Activated T-helper 1 cell treated with Interleukin-2 at 50 U/mL for 16 hours (primary cell): ENCODE measurements at regions not wholly inside any gene's neighbourhood (a gene's known extent, or its start where the extent isn't known, plus 50 kb on each side); places are given as distances from the start of the nearest gene placed in this dataset.

Source experiments
- DNase-seq: peaks from one replicate; pipeline ENCODE4 v3.0.0-alpha.2; 2020; ENCODE audit warnings: low read depth

DNA sequence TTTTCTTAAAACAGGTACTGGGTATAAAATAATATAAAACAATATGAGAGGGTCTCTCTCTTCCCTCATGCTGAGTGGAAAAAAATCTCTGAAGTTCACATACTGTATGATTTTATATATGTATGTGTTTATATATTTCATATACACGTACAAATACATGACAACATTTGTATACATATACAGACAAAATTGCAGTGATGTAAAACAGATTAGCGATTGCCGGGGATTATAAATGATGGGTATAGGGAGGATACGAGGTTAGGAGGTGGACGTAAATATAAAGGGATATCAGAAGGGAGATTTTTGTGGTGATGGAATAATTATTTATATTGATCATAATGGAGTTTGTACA lies 194.8 kb upstream of the PRSS16 start:
- no peak for DNase-seq

DNA sequence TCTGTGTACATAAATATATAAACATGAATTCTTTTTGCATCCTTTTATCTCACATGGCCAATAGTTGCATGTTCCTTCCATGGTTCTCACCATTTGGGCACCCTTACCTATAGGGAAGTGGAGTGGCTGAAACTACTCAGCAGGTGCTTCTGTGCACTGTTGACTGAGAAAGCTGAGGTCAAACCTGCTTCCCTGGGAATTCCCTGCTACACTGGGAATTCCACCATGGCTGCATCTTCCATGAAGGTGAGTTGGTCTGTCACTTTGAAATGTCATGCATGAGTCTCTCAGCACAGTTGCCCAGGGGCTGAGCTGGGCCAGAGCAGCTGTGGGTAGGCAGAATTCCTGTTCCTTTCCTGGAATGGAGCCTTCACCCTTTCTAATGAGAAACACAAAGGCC lies 193.8 kb upstream of the PRSS16 start:
- DNase-seq, result no peak

DNA sequence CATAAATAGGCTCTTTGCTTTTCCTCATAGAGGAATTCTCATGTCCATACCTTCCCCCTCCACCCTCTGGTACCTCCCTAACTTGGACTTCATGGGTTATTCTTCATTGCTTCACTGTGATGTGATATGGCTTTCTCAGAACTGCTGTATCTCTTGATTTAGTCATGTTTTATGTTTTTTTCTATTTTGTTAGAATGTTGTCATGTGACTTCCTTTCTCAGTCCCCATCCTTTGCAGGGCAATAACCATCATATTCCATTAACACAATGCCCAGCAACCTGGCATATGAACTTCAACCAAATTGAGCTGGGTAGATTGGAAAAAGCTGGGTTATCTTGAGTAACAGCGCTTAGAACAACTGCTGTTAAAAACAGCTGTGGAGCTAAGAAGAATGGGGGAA lies 190.9 kb upstream of the PRSS16 start:
- DNase-seq, result no peak

DNA sequence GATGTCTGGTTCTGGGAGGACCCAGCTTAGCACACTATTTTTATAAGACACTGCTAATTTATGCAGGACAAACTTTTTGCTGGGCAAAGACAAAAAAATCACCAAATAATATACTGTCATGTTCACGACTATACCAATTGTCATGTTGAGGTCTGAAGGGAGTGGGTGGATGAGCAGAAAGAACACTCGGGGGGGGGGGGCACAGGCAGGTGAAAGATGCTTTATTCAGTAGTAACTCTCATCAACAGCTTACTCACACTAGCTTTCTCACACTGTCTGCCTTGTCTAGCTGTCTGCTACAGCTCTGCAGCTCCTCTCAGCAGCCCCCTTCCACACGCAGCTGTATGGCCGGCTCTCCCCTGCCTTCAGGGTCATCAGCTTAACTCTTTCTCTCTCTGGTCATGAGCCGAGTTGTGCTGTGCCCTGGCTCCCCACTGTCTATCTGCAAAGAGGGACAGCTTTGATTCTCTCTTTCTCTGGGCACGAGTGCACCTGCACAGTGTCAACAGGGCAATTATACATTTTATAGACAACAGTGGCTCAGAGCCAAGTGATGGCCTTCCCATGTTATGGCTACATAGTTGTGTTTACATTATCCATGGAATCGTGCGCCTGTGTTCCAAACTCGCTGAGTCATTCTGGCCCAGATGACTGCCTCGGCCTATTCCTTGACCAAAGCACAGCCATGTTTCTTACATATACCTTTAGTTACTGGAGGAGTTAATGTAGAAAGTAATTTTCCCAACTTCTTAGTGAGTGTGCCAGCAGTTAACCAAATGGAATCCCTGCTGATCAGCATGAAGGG lies 187.7 kb upstream of the PRSS16 start:
- DNase-seq, result no peak

GRCh38 chr6:27061235-27061993 lies 186.1 kb upstream of the PRSS16 start:
- DNase-seq, result no peak

GRCh38 chr6:27062755-27063154 lies 184.7 kb upstream of the PRSS16 start:
- no peak for DNase-seq

GRCh38 chr6:27065183-27065582 lies 182.3 kb upstream of the PRSS16 start:
- DNase-seq, result no peak

GRCh38 chr6:27066381-27066780 lies 181.1 kb upstream of the PRSS16 start:
- no peak for DNase-seq

GRCh38 chr6:27066802-27067201 lies 180.7 kb upstream of the PRSS16 start:
- DNase-seq, result no peak

DNA sequence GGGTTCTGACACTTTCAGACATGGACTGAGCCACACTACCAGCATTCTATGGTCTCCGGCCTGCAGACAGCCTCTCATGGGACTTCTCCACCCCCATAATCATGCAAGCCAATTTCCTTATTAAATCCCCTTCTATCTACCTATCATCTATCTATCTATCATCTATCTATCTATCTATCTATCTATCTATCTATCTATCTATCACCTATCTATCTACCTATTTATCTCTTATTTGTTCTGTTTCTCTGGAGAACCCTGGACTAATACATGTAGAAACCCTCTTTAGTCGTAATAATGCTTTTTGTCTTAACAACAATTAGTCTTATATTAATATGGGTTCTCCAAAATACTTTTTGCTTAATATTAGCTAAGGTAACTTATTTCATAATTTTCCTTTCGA lies 174.1 kb upstream of the PRSS16 start:
- no peak for DNase-seq

DNA sequence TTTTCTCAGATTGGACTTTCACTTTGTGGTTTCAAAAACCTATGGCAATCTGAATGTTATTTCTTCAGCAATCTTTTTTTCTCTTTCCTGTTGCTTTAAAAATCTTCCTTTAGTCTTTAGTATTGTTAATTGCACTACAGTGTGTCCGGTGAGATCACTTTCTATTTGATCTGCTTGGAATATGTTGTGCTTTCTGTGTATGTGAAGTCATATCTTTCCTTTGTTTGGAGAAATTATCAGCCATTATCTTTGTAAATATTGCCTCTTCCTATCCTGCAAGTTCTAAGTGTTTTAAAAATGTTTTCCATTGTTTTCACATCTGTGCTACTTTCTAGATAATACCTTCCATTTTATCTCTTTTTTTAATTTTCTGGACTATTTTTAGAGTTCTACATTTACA lies 171.4 kb upstream of the PRSS16 start:
- no peak for DNase-seq

- DNase-seq, result no peak
Observed at GRCh38 chr6:27078734-27079357, 168.7 kb upstream of the PRSS16 start.

GRCh38 chr6:27081188-27081587 lies 166.3 kb upstream of the PRSS16 start:
- DNase-seq, result no peak

GRCh38 chr6:27081931-27082330 lies 165.6 kb upstream of the PRSS16 start:
- no peak for DNase-seq

DNA sequence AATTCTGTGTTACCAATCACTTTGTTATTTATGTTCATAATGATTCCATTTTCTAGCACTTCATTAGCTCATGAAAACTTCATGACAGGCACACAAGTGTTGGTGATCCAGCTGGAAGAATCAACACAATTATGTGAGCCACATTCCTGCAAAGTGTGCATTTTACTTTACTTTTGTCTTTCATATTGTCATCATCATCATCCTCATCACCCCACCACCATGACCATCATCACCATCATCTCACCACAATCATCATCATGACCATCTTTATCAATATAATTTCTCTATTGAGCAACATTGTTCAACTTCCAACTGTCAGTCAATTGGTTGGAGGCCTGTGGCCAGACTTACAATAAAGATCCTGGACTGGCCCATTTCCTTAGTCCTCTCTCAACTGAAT lies 159.4 kb upstream of the PRSS16 start:
- DNase-seq, result no peak

DNA sequence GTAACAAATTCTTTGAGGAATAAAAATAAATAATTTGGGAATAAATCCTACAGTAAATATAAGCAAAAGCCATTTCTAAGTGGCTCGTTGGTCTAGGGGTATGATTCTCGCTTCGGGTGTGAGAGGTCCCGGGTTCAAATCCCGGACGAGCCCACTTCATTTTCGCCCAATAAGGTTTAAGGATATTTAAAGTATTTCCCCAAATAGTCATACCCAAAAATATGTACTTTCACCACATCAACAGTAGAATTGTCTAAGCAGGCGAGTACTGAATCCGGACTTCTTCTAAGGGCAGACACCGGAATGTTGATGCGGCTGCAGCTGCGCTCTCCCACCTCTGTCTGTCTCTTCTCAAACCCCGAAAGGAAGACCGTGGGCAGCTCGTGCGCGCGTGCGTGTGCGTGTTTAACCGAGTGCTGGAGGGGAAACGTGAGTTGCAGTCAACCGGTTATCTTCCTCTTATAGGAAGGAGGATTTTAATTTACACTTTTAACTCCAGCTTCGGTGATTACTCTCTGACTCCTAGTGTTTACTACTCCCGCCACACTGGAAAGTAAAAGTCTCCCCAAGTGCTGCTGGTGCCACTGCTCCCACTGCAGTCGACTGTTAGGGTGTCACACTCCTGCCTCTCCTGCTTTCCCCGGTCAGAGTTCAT lies 155.7 kb upstream of the PRSS16 start:
- no peak for DNase-seq

DNA sequence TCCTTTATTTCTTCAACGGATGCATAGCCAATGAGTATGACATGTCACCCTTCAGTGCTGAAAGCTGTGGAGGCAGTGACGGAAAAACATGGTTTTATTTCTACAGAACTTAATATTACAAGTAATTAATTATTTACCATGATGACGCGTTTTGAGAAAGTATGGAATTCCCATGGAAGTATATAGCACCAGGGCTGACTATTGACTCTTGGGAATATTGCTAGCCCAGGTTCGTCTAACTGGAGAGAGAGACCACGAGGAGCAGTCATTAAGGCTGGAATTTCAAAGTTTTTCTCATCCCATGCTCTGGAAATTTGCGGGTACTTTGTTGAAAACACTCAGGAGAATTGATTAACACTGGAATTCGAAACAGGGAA lies 155.2 kb upstream of the PRSS16 start:
- DNase-seq, result no peak

GRCh38 chr6:27095914-27096313 lies 151.6 kb upstream of the PRSS16 start:
- DNase-seq, result no peak

GRCh38 chr6:27096834-27097511 lies 150.5 kb upstream of the PRSS16 start:
- DNase-seq, result no peak

DNA sequence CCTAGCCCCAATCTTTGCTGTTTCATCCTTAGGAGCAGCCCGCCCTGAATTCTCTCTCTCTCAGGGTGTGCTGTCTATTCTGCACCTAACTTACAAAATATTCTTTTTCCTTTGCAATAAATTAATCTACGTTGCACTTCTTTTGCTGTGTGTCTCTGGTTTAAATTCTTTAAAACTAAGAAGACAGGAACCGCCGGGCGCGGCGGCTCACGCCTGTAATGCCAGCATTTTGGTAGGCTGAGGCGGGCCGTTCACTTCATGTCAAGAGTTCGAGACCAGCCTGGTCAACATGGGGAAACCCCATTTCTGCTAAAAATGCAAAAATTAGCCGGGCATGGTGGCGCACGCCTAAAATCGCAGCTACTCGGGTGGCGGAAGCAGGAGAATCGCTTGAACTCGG lies 148.5 kb upstream of the PRSS16 start:
- DNase-seq, result no peak

GRCh38 chr6:27100921-27101320 lies 146.6 kb upstream of the PRSS16 start:
- no peak for DNase-seq

DNA sequence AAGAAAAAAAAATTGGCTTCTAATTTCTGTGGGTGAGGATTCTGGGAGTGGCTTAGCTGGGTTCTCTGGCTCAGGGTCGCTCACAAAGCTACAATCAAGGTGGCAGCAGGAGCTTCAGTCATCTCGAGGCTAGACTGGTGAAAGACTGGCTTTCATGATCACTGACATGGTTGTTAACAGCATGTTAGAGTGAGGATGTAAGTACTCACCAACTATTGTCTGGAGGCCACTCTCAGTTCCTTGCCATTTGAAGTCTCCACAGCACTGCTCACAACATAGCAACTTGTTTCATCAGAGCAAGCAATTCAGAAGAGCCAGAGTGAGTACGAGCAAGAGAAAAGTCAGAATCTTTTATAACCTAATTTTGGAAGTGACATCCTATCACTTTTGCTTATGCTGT lies 145.7 kb upstream of the PRSS16 start:
- DNase-seq, result no peak
